ENCODE measurements at regions not wholly inside any gene's neighbourhood (a gene's known extent, or its start where the extent isn't known, plus 50 kb on each side); places are given as distances from the start of the nearest gene placed in this dataset.
"Not testable (repeated sequence)": the region's sequence is repeated elsewhere in the genome, so short reads cannot be mapped to it uniquely, and the experiment has no call there.

DNA sequence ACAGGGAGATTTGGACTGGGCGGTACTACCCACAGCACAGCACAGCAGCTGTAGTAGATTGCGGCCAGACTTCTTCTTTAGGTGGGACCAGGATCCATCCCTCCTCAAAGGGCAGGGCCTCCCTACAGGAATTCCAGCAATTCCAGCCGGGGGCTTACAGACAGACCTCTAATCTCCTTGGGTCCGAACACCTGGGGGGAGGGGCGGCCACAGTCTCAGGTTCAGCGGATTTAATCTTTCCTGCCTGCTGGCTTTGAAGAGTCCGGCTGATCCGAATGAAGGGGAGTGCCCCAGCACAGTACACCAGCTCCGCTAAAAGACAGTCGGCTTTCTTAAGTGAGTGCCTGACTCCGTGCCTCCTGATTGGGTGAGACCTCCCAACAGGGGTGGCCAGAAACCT lies 1708.5 kb downstream of the BRINP3 start:
- peak overlapping the region; percentile 8; the same call in 1 of the 2 replicates for H3K27ac ChIP-seq
- 0 out of 2 replicates have a peak, but pooled peaks cover 3% of the 10 kb centered on the region for H3K9me3 ChIP-seq (replicated peaks)
- peak; percentile 32 to 38 for DNase-seq
- no peaks in the 10 kb centered on the region for H3K27me3 ChIP-seq
- H3K4me3 ChIP-seq: no peak overlapping the region; the same call in 1 of the 2 replicates
- no peaks in the 10 kb centered on the region; the same call in 1 of the 2 replicates for H3K4me1 ChIP-seq
- H3K36me3 ChIP-seq: no peaks in the 10 kb centered on the region

DNA sequence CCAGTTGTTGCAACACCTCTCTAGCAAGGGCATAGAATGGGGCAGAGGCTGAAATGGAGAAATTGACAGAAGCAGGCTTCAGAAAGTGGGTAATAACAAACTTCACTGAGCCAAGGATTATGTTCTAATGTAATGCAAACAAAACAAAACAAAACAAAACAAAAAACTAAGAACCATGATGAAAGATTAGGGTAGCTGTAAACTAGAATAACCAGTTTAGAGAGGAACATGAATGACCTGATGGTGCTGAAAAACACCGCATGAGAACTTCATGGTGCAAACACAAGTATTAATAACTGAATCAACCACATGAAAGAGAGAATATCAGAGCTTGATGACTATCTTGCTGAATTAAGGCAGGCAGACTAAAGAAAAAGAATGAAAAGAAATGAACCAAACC lies 1707.7 kb downstream of the BRINP3 start:
- Histone ChIP-seq H3K27me3 (no peaks in the 10 kb centered on the region), H3K9me3 (replicated peaks) (0 out of 2 replicates have a peak, but pooled peaks cover 3% of the 10 kb centered on the region), H3K27ac (no peak overlapping the region), H3K4me1 (no peaks in the 10 kb centered on the region; the same call in 1 of the 2 replicates), H3K36me3 (no peaks in the 10 kb centered on the region), H3K4me3 (no peak overlapping the region)
- no peak for DNase-seq

DNA sequence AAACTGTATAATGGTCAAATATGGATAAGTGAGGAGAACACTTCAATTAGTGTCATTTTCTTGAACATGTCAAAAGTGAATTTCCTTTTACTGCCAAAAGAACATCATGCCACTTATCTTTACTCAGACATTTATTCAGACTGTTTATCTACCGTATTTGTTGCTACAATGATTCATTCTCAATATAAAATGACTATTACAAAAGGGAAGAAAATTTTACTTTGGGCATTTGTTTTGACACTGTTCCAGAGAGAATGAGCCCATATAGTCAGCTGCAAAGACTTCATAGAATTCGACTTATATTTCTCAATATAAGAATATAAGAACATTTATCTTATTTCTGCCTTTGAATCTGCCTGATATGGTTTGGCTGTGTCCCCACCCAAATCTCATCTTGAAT lies 1699.1 kb downstream of the BRINP3 start:
- Histone ChIP-seq H3K4me3 (no peak overlapping the region), H3K27me3 (no peaks in the 10 kb centered on the region), H3K36me3 (no peaks in the 10 kb centered on the region; the same call in 1 of the 2 replicates), H3K4me1 (no peaks in the 10 kb centered on the region), H3K9me3 (replicated peaks) (no peaks in the 10 kb centered on the region), H3K27ac (no peak overlapping the region)
- DNase-seq: no peak

DNA sequence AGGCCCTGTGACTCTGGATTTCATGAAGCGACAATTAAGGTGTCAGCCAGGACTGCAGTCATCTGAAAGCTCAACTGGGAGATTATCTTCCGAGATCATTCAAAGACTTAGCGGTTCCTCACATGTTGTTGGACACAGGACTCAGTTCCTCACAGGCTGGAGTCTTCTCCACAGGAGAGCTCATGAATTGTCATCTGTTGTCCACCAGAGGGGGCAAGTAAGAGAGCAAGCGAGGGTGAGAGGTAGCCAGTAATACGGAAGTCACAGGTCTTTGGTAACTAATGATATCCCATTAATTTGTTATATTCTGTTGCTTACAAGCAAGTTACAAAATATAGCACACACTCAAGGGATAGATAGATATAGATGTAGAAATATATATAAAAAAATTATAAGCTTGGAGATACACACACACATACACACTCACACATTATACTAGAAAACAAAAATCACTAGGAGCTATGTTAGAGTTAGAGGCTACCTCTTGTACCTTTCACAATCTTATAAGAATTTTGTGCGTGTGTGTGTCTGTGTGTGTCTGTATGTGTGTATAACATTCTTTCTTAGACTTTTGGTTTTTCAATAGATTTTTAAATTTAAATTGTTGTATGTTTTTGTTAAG lies 1695.3 kb downstream of the BRINP3 start:
- H3K36me3 ChIP-seq: no peaks in the 10 kb centered on the region; the same call in none of the 2 replicates
- H3K9me3 ChIP-seq (replicated peaks): no peaks in the 10 kb centered on the region
- no peak overlapping the region for H3K4me3 ChIP-seq
- no peaks in the 10 kb centered on the region for H3K27me3 ChIP-seq
- H3K27ac ChIP-seq: no peak overlapping the region
- peak; percentile 34 to 66 for DNase-seq
- H3K4me1 ChIP-seq: no peaks in the 10 kb centered on the region

DNA sequence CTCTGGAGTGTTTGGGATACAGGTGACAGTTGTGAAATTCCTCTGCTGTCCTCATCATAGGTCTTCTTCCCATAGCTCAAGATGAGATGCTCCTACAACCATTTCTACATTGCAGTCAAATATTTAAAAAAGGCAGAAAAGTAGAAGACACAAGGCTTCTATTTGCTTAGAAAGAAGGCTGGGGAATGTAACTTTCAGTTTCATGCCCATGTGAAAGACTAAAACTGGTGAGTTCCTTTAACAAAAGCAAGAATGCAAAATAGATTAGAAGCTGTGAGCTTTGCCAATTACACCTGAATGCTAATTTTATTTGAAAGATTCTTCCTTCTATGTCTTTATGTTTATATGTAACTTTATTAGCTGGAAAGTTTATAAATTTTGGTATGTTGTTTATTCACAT lies 1682.7 kb downstream of the BRINP3 start:
- DNase-seq: no peak
- Histone ChIP-seq H3K27me3 (no peaks in the 10 kb centered on the region), H3K4me3 (no peak overlapping the region), H3K4me1 (no peaks in the 10 kb centered on the region), H3K27ac (no peak overlapping the region), H3K36me3 (peaks cover 18% of the 10 kb centered on the region), H3K9me3 (replicated peaks) (no peaks in the 10 kb centered on the region)

DNA sequence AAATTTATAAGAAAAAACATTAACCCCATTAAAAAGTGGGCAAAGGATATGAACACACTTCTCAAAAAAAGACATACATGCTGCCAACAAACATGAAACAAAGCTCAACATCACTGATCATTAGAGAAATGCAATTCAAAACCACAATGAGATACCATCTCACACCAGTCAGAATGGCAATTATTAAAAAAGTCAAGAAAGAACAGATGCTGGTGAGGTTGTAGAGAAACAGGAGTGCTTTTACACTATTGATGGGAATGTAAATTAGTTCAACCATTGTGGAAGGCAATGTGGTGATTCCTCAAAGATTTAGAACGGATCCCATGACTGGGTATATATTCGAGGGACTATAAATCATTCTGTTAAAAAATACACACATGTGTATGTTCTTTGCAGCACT lies 1665.5 kb downstream of the BRINP3 start:
- H3K36me3 ChIP-seq: peaks cover 37% of the 10 kb centered on the region
- not testable (repeated sequence) for H3K27me3 ChIP-seq; H3K4me3 ChIP-seq; H3K4me1 ChIP-seq; DNase-seq; H3K9me3 ChIP-seq (replicated peaks); H3K27ac ChIP-seq

DNA sequence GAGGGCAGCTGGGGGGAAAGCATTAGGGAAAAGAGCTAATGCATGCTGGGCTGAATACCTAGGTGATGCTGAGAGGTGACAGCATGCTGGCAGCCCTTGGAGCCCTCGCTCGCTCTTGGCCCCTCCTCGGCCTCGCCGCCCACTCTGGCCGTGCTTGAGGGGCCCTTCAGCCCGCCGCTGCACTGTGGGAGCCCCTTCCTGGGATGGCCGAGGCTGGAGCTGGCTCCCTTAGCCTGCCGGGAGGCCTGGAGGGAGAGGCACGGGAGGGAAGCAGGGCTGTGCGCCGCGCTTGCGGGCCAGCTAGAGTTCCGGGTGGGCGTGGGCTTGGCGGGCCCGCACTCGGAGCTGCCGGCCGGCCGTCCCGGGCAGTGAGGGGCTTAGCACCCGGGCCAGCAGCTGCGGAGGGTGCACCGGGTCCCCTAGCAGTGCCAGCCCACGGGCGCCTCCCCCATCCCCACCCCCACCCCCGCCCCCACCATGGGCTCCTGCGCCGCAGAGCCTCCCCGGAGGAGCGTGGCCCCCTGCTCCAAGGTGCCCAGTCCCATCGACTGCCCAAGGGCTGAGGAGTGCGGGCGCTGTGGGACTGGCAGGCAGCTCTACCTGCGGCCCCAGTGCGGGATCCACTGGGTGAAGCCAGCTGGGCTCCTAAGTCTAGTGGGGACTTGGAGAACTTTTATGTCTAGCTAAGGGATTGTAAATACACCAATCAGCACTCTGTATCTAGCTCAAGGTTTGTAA lies 1664.7 kb downstream of the BRINP3 start:
- H3K27ac ChIP-seq; H3K9me3 ChIP-seq (replicated peaks); H3K4me3 ChIP-seq; DNase-seq; H3K27me3 ChIP-seq; H3K4me1 ChIP-seq: not testable (repeated sequence)
- peaks cover 36% of the 10 kb centered on the region for H3K36me3 ChIP-seq

DNA sequence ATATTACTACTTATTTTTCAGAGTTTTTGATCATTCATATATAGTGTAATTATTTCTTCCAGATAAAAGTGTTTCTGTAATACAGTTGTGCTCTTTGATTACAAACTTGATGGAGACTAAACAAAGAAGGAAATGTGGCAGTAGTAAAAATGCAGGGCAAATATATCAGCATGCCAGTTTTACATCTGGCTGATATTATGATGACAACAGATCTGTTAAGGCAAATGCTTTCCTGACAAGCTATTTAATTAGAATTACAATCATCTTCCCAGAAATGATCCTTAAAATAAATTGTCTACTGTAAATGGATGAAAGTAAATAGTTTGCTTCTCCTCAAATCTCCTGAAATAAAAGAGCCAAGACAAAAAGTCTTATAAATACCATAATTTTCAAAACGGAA lies 1659.8 kb downstream of the BRINP3 start:
- DNase-seq: no peak
- H3K4me3 ChIP-seq: no peak overlapping the region
- peaks cover 11% of the 10 kb centered on the region for H3K36me3 ChIP-seq
- no peaks in the 10 kb centered on the region for H3K27me3 ChIP-seq
- peaks cover 12% of the 10 kb centered on the region for H3K4me1 ChIP-seq
- H3K9me3 ChIP-seq (replicated peaks): no peaks in the 10 kb centered on the region
- H3K27ac ChIP-seq: no peak overlapping the region

DNA sequence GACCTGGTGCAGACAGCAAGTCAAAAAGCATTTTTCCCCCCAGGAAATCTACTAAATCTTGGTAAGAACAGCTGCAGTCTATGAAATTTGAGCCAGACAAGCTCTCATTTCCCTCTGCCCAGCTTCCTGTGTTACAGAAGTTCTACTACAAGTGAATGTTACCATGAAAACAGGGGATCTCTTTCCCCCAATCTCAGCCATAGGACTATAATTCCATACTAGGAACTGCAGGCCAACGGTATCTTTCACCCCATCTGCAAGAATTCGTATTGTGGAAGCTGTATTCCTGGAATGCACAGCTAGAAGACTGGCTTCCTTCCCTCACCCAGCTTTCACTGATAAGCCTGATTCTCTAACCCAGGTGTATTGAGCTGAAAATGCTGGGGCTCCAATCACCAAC lies 1655.4 kb downstream of the BRINP3 start:
- H3K9me3 ChIP-seq (replicated peaks): no peaks in the 10 kb centered on the region
- H3K27ac ChIP-seq: peak overlapping the region; percentile 86
- peak; percentile 70 to 89 for DNase-seq

DNA sequence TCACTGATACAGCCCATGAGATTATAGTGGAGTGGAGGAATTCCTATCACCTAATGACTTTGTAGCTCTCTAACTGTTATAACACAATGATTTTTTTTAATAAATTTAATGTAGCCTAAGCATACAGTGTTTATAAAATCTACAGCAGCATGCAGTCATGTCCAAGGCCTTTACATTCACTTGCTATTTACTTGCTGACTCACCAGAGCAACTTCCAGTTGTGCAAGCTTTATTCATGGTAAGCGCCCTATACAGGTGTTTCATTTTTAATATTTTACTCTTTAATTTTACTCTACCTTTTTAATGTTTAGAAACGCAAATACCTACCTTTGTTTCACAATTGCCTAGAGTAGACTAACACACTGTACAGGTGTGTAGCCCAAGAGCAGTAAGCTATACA lies 1652.2 kb downstream of the BRINP3 start:
- Histone ChIP-seq H3K4me3 (no peak overlapping the region), H3K36me3 (no peaks in the 10 kb centered on the region), H3K27ac (no peak overlapping the region), H3K9me3 (replicated peaks) (no peaks in the 10 kb centered on the region), H3K4me1 (peaks cover 34% of the 10 kb centered on the region), H3K27me3 (no peaks in the 10 kb centered on the region)
- no peak for DNase-seq

More for the DNA sequence above, 1655.4 kb downstream of the BRINP3 start:
- no peaks in the 10 kb centered on the region for H3K27me3 ChIP-seq
- H3K36me3 ChIP-seq: no peaks in the 10 kb centered on the region; the same call in none of the 2 replicates
- peaks cover 25% of the 10 kb centered on the region for H3K4me1 ChIP-seq
- peak overlapping the region; percentile 63 for H3K4me3 ChIP-seq

DNA sequence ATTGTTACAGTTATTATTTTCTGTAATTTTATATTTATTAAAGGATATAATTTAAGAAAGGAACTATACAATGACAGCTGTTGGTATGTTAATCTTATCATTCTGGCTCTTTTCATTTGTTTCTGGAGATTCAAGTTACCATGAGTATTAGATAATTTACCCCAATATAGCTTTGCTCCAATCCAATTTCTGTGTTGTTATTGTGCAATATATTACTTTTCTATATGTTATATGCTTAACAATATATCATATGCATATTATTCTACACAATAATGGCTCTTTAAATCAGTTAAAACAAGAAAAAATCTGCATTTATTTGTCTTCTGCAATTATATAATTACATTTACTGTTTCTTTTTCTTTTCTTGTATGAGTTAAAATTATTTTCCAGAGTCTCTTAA lies 1650.9 kb downstream of the BRINP3 start:
- Histone ChIP-seq H3K36me3 (no peaks in the 10 kb centered on the region), H3K4me1 (peaks cover 34% of the 10 kb centered on the region), H3K27ac (no peak overlapping the region), H3K27me3 (no peaks in the 10 kb centered on the region), H3K4me3 (no peak overlapping the region), H3K9me3 (replicated peaks) (no peaks in the 10 kb centered on the region)
- no peak for DNase-seq

DNA sequence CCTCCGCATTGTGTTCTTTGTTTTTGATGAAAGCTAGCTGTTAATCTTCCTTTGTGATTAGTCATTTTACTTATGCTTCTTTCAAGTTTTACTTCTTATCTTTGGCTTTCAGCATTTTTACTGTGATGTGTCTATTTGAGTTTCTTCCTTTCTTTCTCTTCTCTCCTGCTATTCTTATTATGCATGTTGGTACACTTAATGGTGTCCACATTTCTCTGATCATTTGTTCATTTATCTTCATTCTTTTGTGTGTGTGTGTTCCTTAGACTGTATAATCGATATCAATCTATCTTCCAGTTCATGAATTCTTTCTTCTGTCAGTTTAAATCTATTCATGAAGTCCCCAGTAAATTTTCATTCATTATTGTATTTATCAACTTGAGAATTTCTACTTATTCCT lies 1650.3 kb downstream of the BRINP3 start:
- H3K4me3 ChIP-seq: no peak overlapping the region
- no peaks in the 10 kb centered on the region for H3K27me3 ChIP-seq
- DNase-seq: no peak
- peak overlapping the region; percentile 47; the same call in 1 of the 2 replicates for H3K27ac ChIP-seq
- H3K9me3 ChIP-seq (replicated peaks): no peaks in the 10 kb centered on the region
- H3K4me1 ChIP-seq: peaks cover 32% of the 10 kb centered on the region
- no peaks in the 10 kb centered on the region for H3K36me3 ChIP-seq

DNA sequence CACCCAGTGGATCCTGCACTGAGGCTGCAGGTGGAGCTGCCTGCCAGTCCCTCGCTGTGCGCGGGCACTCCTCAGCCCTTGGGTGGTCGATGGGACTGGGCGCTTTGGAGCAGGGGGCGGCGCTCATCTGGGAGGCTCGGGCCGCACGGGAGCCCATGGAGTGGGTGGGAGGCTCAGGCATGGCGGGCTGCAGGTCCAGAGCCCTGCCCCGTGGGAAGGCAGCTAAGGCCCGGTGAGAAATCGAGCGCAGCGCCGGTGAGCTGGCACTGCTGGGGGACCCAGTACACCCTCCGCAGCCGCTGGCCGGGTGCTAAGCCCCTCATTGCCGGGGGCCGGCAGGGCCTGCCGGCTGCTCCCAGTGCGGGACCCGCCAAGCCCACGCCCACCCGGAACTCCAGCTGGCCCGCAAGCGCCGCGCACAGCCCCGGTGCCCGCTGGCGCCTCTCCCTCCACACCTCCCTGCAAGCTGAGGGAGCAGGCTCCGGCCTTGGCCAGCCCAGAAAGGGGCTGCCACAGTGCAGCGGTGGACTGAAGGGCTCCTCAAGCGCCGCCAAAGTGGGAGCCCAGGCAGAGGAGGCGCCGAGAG lies 1636.5 kb downstream of the BRINP3 start:
- not testable (repeated sequence) for H3K9me3 ChIP-seq (replicated peaks); DNase-seq; H3K4me3 ChIP-seq; H3K36me3 ChIP-seq; H3K4me1 ChIP-seq; H3K27ac ChIP-seq; H3K27me3 ChIP-seq

DNA sequence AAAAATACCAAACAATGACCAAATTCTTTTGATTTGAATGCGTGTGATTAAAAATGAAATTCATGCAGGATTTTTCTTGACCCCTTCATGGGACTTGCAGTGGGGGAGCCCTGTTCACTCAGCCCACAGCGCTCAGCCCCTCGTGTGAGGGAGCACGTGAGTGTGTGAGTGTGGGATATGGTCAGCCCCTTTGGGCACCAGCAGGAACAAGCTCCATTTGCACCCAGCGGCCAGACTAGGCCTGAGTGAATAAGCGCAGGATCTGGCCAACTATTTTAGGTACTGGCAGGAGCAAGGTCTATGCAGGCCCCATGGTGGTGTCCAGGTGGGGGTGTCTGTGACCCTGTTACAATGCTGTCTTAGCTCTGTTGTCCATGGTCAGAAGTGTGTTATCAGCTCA lies 1631.2 kb downstream of the BRINP3 start:
- no peak for DNase-seq
- Histone ChIP-seq H3K36me3 (no peaks in the 10 kb centered on the region), H3K27me3 (no peaks in the 10 kb centered on the region), H3K27ac (no peak overlapping the region), H3K4me3 (no peak overlapping the region), H3K9me3 (replicated peaks) (no peaks in the 10 kb centered on the region), H3K4me1 (no peaks in the 10 kb centered on the region)

DNA sequence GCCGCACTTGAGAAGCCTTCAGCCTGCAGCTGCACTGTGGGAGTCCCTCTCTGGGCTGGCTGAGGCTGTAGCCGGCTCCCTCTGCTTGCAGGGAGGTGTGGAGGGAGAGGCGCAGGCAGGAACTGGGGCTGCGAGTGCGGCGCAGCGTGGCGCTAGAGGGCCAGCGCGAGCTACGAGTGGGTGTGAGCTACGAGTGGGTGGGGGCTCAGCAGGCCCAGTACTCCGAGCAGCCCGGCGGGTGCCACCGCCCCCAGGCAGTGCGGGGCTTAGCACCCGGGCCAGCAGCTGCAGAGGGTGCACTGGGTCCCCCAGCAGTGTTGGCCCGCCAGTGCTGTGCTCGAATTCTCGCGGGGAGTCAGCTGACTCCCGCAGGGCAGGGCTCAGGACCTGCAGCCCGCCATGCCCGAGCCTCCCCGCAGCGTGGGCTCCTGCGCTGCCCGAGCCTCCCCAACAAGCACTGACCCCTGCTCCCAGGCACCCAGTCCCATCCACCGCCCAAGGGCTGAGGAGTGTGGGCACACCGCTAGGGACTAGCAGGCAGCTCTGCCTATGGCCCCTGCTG lies 1620.1 kb downstream of the BRINP3 start:
- Histone ChIP-seq H3K4me1 (no peaks in the 10 kb centered on the region), H3K27ac (no peak overlapping the region), H3K4me3 (no peak overlapping the region), H3K36me3 (no peaks in the 10 kb centered on the region), H3K27me3 (no peaks in the 10 kb centered on the region), H3K9me3 (replicated peaks) (no peaks in the 10 kb centered on the region)
- no peak for DNase-seq
